ENCODE measurements at regions not wholly inside any gene's neighbourhood (a gene's known extent, or its start where the extent isn't known, plus 50 kb on each side); places are given as distances from the start of the nearest gene placed in this dataset.

DNA sequence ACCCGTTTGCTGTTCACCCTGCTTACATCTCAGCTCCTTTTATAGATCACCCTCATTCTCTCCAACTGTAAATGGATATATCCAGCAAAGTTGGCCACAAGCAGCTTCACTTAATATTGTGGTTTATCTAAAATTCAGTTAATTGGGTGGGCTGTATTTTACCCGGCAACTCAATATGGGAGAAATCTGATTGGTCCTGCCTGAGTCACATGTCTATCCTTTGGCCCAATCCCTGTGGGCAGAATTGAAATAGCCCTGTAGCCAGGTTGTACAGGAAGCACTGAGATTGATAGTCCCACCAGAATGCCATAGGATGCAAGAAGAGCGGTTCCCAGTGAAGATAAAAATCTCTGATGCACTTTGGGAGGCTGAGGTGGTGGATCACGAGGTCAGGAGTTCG lies 73.2 kb downstream of the AIPL1 start:
- peaks cover 8% of the 10 kb centered on the region for H3K27me3 Mint-ChIP-seq (ENCODE audit: low read depth, unreplicated experiment)
- no peak for DNase-seq (ENCODE audit: low read depth)
- Histone ChIP-seq H3K27ac (ENCODE audit: low read depth, low read length) (no peak overlapping the region), H3K36me3 (ENCODE audit: insufficient read depth, low read length) (no peaks in the 10 kb centered on the region), H3K27me3 (ENCODE audit: insufficient read depth, low read length) (peaks cover 3% of the 10 kb centered on the region), H3K79me2 (ENCODE audit: insufficient read depth, low read length) (no peaks in the 10 kb centered on the region), H2AFZ (ENCODE audit: low read depth, low read length) (no peak overlapping the region), H3K4me1 (ENCODE audit: insufficient read depth, low read length) (peaks cover 13% of the 10 kb centered on the region), H4K20me1 (ENCODE audit: insufficient read depth, low read length) (no peaks in the 10 kb centered on the region), H3K9ac (ENCODE audit: low read length) (no peak overlapping the region), H3K4me3 (ENCODE audit: insufficient read depth, low read depth, low read length) (no peak overlapping the region), H3K4me2 (ENCODE audit: low read length) (no peak overlapping the region), H3K9me3 (ENCODE audit: insufficient read depth, low read depth, low read length) (no peaks in the 10 kb centered on the region)
- no peaks in the 10 kb centered on the region for H3K36me3 Mint-ChIP-seq (ENCODE audit: low read depth, unreplicated experiment)
- no peak for FAIRE-seq
- H3K9me3 Mint-ChIP-seq (ENCODE audit: unreplicated experiment), result no peaks in the 10 kb centered on the region
- H3K27ac Mint-ChIP-seq (ENCODE audit: unreplicated experiment), result no peak overlapping the region
- H3K4me3 Mint-ChIP-seq (ENCODE audit: unreplicated experiment), result no peak overlapping the region
- peaks cover 13% of the 10 kb centered on the region for H3K4me1 Mint-ChIP-seq (ENCODE audit: low read depth, unreplicated experiment)
- TF ChIP-seq, protein P1, sequence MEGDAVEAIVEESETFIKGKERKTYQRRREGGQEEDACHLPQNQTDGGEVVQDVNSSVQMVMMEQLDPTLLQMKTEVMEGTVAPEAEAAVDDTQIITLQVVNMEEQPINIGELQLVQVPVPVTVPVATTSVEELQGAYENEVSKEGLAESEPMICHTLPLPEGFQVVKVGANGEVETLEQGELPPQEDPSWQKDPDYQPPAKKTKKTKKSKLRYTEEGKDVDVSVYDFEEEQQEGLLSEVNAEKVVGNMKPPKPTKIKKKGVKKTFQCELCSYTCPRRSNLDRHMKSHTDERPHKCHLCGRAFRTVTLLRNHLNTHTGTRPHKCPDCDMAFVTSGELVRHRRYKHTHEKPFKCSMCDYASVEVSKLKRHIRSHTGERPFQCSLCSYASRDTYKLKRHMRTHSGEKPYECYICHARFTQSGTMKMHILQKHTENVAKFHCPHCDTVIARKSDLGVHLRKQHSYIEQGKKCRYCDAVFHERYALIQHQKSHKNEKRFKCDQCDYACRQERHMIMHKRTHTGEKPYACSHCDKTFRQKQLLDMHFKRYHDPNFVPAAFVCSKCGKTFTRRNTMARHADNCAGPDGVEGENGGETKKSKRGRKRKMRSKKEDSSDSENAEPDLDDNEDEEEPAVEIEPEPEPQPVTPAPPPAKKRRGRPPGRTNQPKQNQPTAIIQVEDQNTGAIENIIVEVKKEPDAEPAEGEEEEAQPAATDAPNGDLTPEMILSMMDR (IDR thresholded peaks at IDR 0.05; ENCODE audit: insufficient read depth, low read depth, low read length), result no peak
- TF ChIP-seq EZH2 (IDR thresholded peaks at IDR 0.05; ENCODE audit: insufficient read depth, low read length), result no peak

DNA sequence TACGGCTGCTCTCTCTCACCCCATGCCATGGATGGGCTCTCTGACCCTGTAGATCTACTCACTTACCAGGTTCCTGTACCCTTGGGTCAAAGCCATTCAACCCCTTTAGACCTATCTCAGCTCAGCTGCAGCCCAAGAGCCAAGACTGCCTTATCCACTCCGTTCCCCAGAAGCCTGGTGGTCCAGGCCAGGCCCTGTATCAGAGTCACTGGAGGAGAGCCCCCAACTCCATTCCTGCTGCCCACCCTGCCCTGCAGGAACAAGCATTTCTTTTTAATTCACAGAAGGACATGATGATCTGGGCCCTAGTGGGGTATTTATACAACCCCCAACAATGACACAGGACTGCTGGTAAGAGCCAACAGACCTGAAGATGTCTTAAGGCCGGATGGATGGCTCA lies 76.8 kb downstream of the AIPL1 start:
- H3K79me2 ChIP-seq (ENCODE audit: insufficient read depth, low read length), result no peaks in the 10 kb centered on the region
- H3K36me3 ChIP-seq (ENCODE audit: insufficient read depth, low read length), result no peaks in the 10 kb centered on the region
- no peak overlapping the region for H2AFZ ChIP-seq (ENCODE audit: low read depth, low read length)
- H3K4me3 Mint-ChIP-seq (ENCODE audit: unreplicated experiment), result no peak overlapping the region
- TF ChIP-seq, protein P1 (IDR thresholded peaks at IDR 0.05; ENCODE audit: insufficient read depth, low read depth, low read length), result no peak
- TF ChIP-seq EZH2 (IDR thresholded peaks at IDR 0.05; ENCODE audit: insufficient read depth, low read length), result no peak
- no peak overlapping the region for H3K9ac ChIP-seq (ENCODE audit: low read length)
- no peaks in the 10 kb centered on the region for H4K20me1 ChIP-seq (ENCODE audit: insufficient read depth, low read length)
- no peak overlapping the region for H3K4me2 ChIP-seq (ENCODE audit: low read length)
- no peaks in the 10 kb centered on the region for H3K36me3 Mint-ChIP-seq (ENCODE audit: low read depth, unreplicated experiment)
- no peaks in the 10 kb centered on the region for H3K4me1 ChIP-seq (ENCODE audit: insufficient read depth, low read length)
- H3K4me3 ChIP-seq (ENCODE audit: insufficient read depth, low read depth, low read length), result no peak overlapping the region
- H3K27me3 Mint-ChIP-seq (ENCODE audit: low read depth, unreplicated experiment), result peaks cover 10% of the 10 kb centered on the region
- H3K9me3 Mint-ChIP-seq (ENCODE audit: unreplicated experiment), result no peaks in the 10 kb centered on the region
- FAIRE-seq, result no peak
- H3K9me3 ChIP-seq (ENCODE audit: insufficient read depth, low read depth, low read length), result peaks cover 2% of the 10 kb centered on the region
- no peak for DNase-seq (ENCODE audit: low read depth)
- no peaks in the 10 kb centered on the region for H3K27me3 ChIP-seq (ENCODE audit: insufficient read depth, low read length)
- H3K27ac ChIP-seq (ENCODE audit: low read depth, low read length), result no peak overlapping the region
- H3K27ac Mint-ChIP-seq (ENCODE audit: unreplicated experiment), result no peak overlapping the region
- no peaks in the 10 kb centered on the region for H3K4me1 Mint-ChIP-seq (ENCODE audit: low read depth, unreplicated experiment)

DNA sequence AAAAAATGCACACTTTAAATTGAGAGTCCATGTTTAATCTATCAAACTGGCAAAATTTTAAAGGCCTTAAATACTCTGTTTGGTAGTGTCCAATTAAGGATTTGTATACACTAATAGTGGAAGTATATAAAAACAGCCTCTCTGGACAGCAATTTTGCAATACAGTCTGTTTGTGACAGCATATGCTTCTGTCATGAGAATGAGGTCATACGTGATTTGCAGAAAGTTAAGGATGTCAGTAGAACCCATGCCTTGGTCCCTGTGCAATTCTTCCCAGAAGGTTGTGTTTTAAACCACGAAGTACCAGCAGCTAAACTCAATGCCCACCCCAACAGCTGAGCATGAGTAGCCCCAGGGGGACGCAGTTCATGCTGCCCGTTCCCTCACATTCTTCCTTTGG lies 78.4 kb downstream of the AIPL1 start:
- Histone ChIP-seq H2AFZ (ENCODE audit: low read depth, low read length) (no peak overlapping the region), H3K79me2 (ENCODE audit: insufficient read depth, low read length) (no peaks in the 10 kb centered on the region), H3K9me3 (ENCODE audit: insufficient read depth, low read depth, low read length) (peaks cover 2% of the 10 kb centered on the region), H3K9ac (ENCODE audit: low read length) (no peak overlapping the region), H3K4me2 (ENCODE audit: low read length) (no peak overlapping the region), H3K4me3 (ENCODE audit: insufficient read depth, low read depth, low read length) (no peak overlapping the region), H3K27ac (ENCODE audit: low read depth, low read length) (no peak overlapping the region), H3K4me1 (ENCODE audit: insufficient read depth, low read length) (no peaks in the 10 kb centered on the region), H4K20me1 (ENCODE audit: insufficient read depth, low read length) (no peaks in the 10 kb centered on the region), H3K36me3 (ENCODE audit: insufficient read depth, low read length) (no peaks in the 10 kb centered on the region), H3K27me3 (ENCODE audit: insufficient read depth, low read length) (no peaks in the 10 kb centered on the region)
- H3K9me3 Mint-ChIP-seq (ENCODE audit: unreplicated experiment), result no peaks in the 10 kb centered on the region
- DNase-seq (ENCODE audit: low read depth) (no peak), FAIRE-seq (no peak)
- no peak overlapping the region for H3K4me3 Mint-ChIP-seq (ENCODE audit: unreplicated experiment)
- H3K27me3 Mint-ChIP-seq (ENCODE audit: low read depth, unreplicated experiment), result peaks cover 19% of the 10 kb centered on the region
- TF ChIP-seq, protein P1 (IDR thresholded peaks at IDR 0.05; ENCODE audit: insufficient read depth, low read depth, low read length), result no peak
- TF ChIP-seq EZH2 (IDR thresholded peaks at IDR 0.05; ENCODE audit: insufficient read depth, low read length), result no peak
- no peak overlapping the region for H3K27ac Mint-ChIP-seq (ENCODE audit: unreplicated experiment)
- no peaks in the 10 kb centered on the region for H3K36me3 Mint-ChIP-seq (ENCODE audit: low read depth, unreplicated experiment)
- no peaks in the 10 kb centered on the region for H3K4me1 Mint-ChIP-seq (ENCODE audit: low read depth, unreplicated experiment)
